K562 (cell line): ENCODE measurements at regions not wholly inside any gene's neighbourhood (a gene's known extent, or its start where the extent isn't known, plus 50 kb on each side); places are given as distances from the start of the nearest gene placed in this dataset.

Source experiments
- ATAC-seq: fragments of 200-7000 bp; cut with Tn5 transposase; 3 replicates; pipeline ENCODE4 v1.9.1; 2020; ENCODE audit warnings: moderate library complexity
- BruUV-seq: library from RNA; stranded (reverse); fragments of 400-500 nt; replicated peaks from 2 replicates; lab custom pipeline; 2021; lab: Mats Ljungman, UMichigan
- CTCF ChIA-PET: fragments of 300-600 bp; formaldehyde crosslinking; extraction: SDS; loops from one replicate; lab custom pipeline; 2021; ENCODE audit warnings: low intra/inter-chr PET ratio; lab: Yijun Ruan, JAX
- POLR2A ChIA-PET: fragments of 300-600, 350-650 bp; sonication (Branson Sonifier 250); formaldehyde crosslinking; extraction: SDS; loops from one replicate; lab custom pipeline; 2021; ENCODE audit warnings: antibody characterized with exemption, inconsistent platforms; lab: Yijun Ruan, JAX
- DNase-seq, 4 experiments: peaks; one replicate each; pipeline versions ENCODE4 v3.0.0 to v3.0.0-alpha.2; 2011 to 2018; ENCODE audit warnings: low spot score in 3 of 4, mixed read lengths in 3 of 4; ENCODE audit errors: extremely low read depth in 1 of 4
- FAIRE-seq: peaks from 2 replicates; lab custom pipeline; 2011; peaks lifted over from hg19 to GRCh38; lab: Jason Lieb, UNC
- H2AFZ ChIP-seq: 2 replicates; pipeline ENCODE4 v1.6.0; 2011; ENCODE audit warnings: low read depth, low read length, control low read depth, inconsistent platforms
- H3K27ac ChIP-seq: fragments of 200-600 bp; 3 replicates; pipeline ENCODE4 v1.8.0; 2011; ENCODE audit warnings: low read depth, mild to moderate bottlenecking, control low read depth, inconsistent platforms, low read length, moderate library complexity, mixed read lengths; ENCODE audit errors: extremely low read depth
- H3K27me3 ChIP-seq, 2 experiments: fragments of 300-600 bp in 1 of 2; 2 replicates in 1 of 2; 3 replicates in 1 of 2; pipeline versions ENCODE4 v1.6.0 to v1.8.0; 2011; ENCODE audit warnings: inconsistent platforms in 2 of 2, low read length in 2 of 2, mild to moderate bottlenecking in 1 of 2, mixed read lengths in 1 of 2, moderate library complexity in 1 of 2; ENCODE audit not compliant: control insufficient read depth in 2 of 2, insufficient read depth in 2 of 2
- H3K36me3 ChIP-seq: fragments of 300-600 bp; 3 replicates; pipeline ENCODE4 v1.8.0; 2011; ENCODE audit warnings: mild to moderate bottlenecking, low read length, inconsistent platforms; ENCODE audit not compliant: control insufficient read depth, insufficient read depth
- H3K4me1 ChIP-seq, 2 experiments: fragments of 200-600 bp in 1 of 2; replicated peaks in 1 of 2; 2 replicates in 1 of 2; 3 replicates in 1 of 2; pipeline versions ENCODE4 v1.5.1 to v1.8.0; 2011; ENCODE audit warnings: inconsistent platforms in 2 of 2, low read length in 2 of 2, mild to moderate bottlenecking in 1 of 2, mixed read lengths in 1 of 2, moderate library complexity in 1 of 2; ENCODE audit not compliant: control insufficient read depth in 2 of 2, insufficient read depth in 2 of 2
- H3K4me2 ChIP-seq: 2 replicates; pipeline ENCODE4 v1.6.1; 2011; ENCODE audit warnings: low read length, control low read depth, inconsistent platforms, mixed read lengths; ENCODE audit not compliant: insufficient read depth
- H3K4me3 ChIP-seq: fragments of 200-600 bp; sonication (generic), shearing (Covaris generic); 2 replicates; pipeline ENCODE4 v1.5.1; 2016; ENCODE audit warnings: control low read depth, inconsistent platforms
- H3K79me2 ChIP-seq: fragments of 200-600 bp; 3 replicates; pipeline ENCODE4 v1.8.0; 2011; ENCODE audit warnings: low read length, inconsistent platforms; ENCODE audit not compliant: control insufficient read depth, insufficient read depth
- H3K9ac ChIP-seq, 2 experiments: 2 replicates each; pipeline versions ENCODE4 v1.6.0 to v1.6.1; 2011; ENCODE audit warnings: low read depth in 2 of 2, low read length in 2 of 2, control low read depth in 1 of 2, inconsistent platforms in 1 of 2, mild to moderate bottlenecking in 1 of 2, mixed read lengths in 1 of 2; ENCODE audit not compliant: insufficient read depth in 1 of 2
- H3K9me1 ChIP-seq: one replicate; pipeline ENCODE4 v1.6.0; 2011; ENCODE audit warnings: inconsistent platforms, mild to moderate bottlenecking, low read length, moderate library complexity; ENCODE audit not compliant: control insufficient read depth, insufficient read depth
- H3K9me3 ChIP-seq: replicated peaks from 2 replicates; pipeline ENCODE4 v1.5.1; 2011; ENCODE audit warnings: low read depth, low read length, inconsistent platforms; ENCODE audit not compliant: control insufficient read depth, insufficient read depth
- H4K20me1 ChIP-seq: replicated peaks from 2 replicates; pipeline ENCODE4 v1.6.1; 2011; ENCODE audit warnings: low read length, inconsistent platforms, mixed read lengths; ENCODE audit not compliant: control insufficient read depth, insufficient read depth
- E2F3 ChIP-seq: fragments of 250-450 bp; sonication (Bioruptor Pico); IDR thresholded peaks from 2 replicates; pipeline ENCODE4 v1.4.0; 2020; ENCODE audit warnings: mild to moderate bottlenecking
- EP400 ChIP-seq: fragments of 450-650 bp; IDR thresholded peaks from 2 replicates; pipeline ENCODE4 v1.6.1; 2017; ENCODE audit warnings: antibody characterized with exemption, mild to moderate bottlenecking, moderate library complexity
- HCFC1 ChIP-seq: IDR thresholded peaks from 2 replicates; pipeline ENCODE4 v1.6.1; 2012; ENCODE audit warnings: low read depth, low read length, improper control_type of control experiment
- HNRNPLL ChIP-seq: fragments of 200-400 bp; formaldehyde crosslinking; IDR thresholded peaks from 2 replicates; pipeline ENCODE4 v1.6.1; 2017; ENCODE audit warnings: low read length, low read depth, mild to moderate bottlenecking; ENCODE audit not compliant: poor library complexity, severe bottlenecking
- KAT7 ChIP-seq: sonication (generic); formaldehyde crosslinking; IDR thresholded peaks from 2 replicates; pipeline ENCODE4 v1.8.0; 2022; ENCODE audit warnings: missing genetic modification reagents, mild to moderate bottlenecking, borderline replicate concordance
- NFYB ChIP-seq: IDR thresholded peaks from 2 replicates; pipeline ENCODE4 v1.6.1; 2011; ENCODE audit warnings: mild to moderate bottlenecking, moderate library complexity; ENCODE audit not compliant: insufficient read length; ENCODE audit errors: extremely low read depth
- NR4A1 ChIP-seq, 2 experiments: fragments of 250-450 bp in 1 of 2; fragments of 450-650 bp in 1 of 2; sonication (Bioruptor Pico) in 1 of 2; IDR thresholded peaks; 2 replicates each; pipeline versions ENCODE4 v1.4.0 to v1.6.1; 2016 to 2020; ENCODE audit warnings: mild to moderate bottlenecking in 2 of 2, missing compliant biosample characterization in 1 of 2, missing genetic modification characterization in 1 of 2, moderate library complexity in 1 of 2
- PHB2 ChIP-seq: fragments of 450-650 bp; IDR thresholded peaks from 2 replicates; pipeline ENCODE4 v1.6.1; 2017; ENCODE audit warnings: low read depth
- POLR2H ChIP-seq: IDR thresholded peaks from 2 replicates; pipeline ENCODE4 v1.6.1; 2016; ENCODE audit warnings: missing genetic modification characterization, low read depth, mild to moderate bottlenecking, control low read depth, missing compliant biosample characterization, moderate library complexity
- PTTG1 ChIP-seq: fragments of 450-650 bp; IDR thresholded peaks from 2 replicates; pipeline ENCODE4 v1.6.1; 2016; ENCODE audit warnings: low read depth, mild to moderate bottlenecking, missing genetic modification characterization, missing compliant biosample characterization
- SP1 ChIP-seq: sonication (generic); formaldehyde crosslinking; IDR thresholded peaks from 2 replicates; pipeline ENCODE4 v1.8.1; 2022; ENCODE audit warnings: mild to moderate bottlenecking, missing genetic modification reagents
- STAT5B ChIP-seq: fragments of 250-450 bp; sonication (Bioruptor Pico); IDR thresholded peaks from 2 replicates; pipeline ENCODE4 v1.8.0; 2021; ENCODE audit warnings: mild to moderate bottlenecking, inconsistent platforms
- TCF7L2 ChIP-seq: fragments of 150-350 bp; IDR thresholded peaks from 2 replicates; pipeline ENCODE4 v1.6.1; 2016; ENCODE audit warnings: low read depth, mild to moderate bottlenecking, low read length, moderate library complexity
- ZNF23 ChIP-seq: fragments of 250-450 bp; sonication (Bioruptor Pico); IDR thresholded peaks from 2 replicates; pipeline ENCODE4 v1.4.0; 2020; ENCODE audit warnings: mild to moderate bottlenecking
- ZNF444 ChIP-seq: fragments of 250-450 bp; sonication (Bioruptor Pico); IDR thresholded peaks from 2 replicates; pipeline ENCODE4 v1.4.0; 2020; ENCODE audit warnings: mild to moderate bottlenecking, moderate library complexity
- in situ Hi-C: fragments of 300-500 bp; cut with MboI; formaldehyde crosslinking; loops from 4 replicates; pipeline ENCODE4 v1.15.0; 2018; ENCODE audit warnings: inconsistent platforms, mixed read lengths
- intact Hi-C: fragments of 100-400 bp; cut with micrococcal nuclease; formaldehyde crosslinking; loops from 2 replicates; pipeline ENCODE4 v1.14.2; 2022
- TF ChIP-seq, protein P1 (sequence below): fragments of 450-650 bp; conservative IDR thresholded peaks from 2 replicates; pipeline ENCODE4 v1.6.1; 2016; ENCODE audit warnings: missing genetic modification characterization, low read depth, mild to moderate bottlenecking, control low read depth, missing compliant biosample characterization

DNA sequence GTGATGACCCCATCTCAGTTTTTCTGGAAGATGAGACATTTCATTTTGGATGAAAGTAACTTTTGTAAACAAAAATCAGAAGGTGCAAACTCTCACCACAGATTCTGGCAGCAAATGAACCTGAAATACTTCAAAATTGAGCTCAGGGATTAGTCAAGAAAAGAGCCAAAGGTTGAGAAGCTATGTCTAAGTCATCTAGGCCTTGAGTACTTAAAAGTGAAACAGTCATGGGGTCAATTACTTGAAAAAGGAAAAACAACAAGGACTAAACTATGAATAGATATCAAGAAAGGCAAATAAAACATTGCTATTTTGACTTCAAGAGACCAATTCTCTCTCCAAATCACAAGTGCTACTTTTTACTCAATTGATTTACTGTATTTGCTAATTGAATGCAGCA is 285.1 kb downstream of the RBM43 start (continued):
- TF ChIP-seq EP400, result no peak
- TF ChIP-seq ZNF23 (CRISPR knock-in tag), result no peak
- TF ChIP-seq NFYB, result no peak
- TF ChIP-seq PHB2, result no peak
- no peak for TF ChIP-seq ZNF444 (CRISPR knock-in tag)
- TF ChIP-seq KAT7 (CRISPR knock-in tag), result no peak
- no peak for TF ChIP-seq SP1 (CRISPR knock-in tag)

DNA sequence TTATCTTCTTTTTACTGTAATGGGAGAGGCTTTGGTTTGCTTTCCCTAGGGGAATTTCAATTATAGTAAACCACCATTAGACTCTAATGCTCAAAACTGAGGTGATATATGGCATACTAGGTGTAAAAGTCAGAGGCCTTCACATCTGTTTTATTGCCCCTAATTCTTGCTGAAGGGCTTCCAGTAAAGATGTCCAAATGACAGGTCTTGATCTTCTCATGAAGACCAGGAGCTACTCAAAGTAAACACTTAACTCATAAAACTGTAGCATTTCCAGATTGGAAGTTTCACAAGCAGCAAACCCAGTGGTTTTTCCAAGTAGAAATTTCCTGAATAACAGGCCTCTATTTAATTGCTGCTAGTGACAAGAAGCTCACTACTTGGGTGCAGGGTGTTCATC is 286.8 kb downstream of the RBM43 start:
- CTCF ChIA-PET, result no interaction called here
- no TSS peak for BruUV-seq
- Histone ChIP-seq H3K4me1 (no peaks in the 10 kb centered on the region), H2AFZ (no peak overlapping the region), H4K20me1 (no peaks in the 10 kb centered on the region), H3K4me3 (no peak overlapping the region), H3K27me3 (no peaks in the 10 kb centered on the region), H3K9me3 (no peaks in the 10 kb centered on the region; the same call in 1 of the 2 replicates)
- in situ Hi-C loops, result no loop called here
- FAIRE-seq (no peak), DNase-seq (no peak)
- no peak for TF ChIP-seq HCFC1
- TF ChIP-seq, protein P1, sequence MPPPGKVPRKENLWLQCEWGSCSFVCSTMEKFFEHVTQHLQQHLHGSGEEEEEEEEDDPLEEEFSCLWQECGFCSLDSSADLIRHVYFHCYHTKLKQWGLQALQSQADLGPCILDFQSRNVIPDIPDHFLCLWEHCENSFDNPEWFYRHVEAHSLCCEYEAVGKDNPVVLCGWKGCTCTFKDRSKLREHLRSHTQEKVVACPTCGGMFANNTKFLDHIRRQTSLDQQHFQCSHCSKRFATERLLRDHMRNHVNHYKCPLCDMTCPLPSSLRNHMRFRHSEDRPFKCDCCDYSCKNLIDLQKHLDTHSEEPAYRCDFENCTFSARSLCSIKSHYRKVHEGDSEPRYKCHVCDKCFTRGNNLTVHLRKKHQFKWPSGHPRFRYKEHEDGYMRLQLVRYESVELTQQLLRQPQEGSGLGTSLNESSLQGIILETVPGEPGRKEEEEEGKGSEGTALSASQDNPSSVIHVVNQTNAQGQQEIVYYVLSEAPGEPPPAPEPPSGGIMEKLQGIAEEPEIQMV (tag), result no peak
- no peak for TF ChIP-seq PTTG1
- TF ChIP-seq E2F3 (CRISPR knock-in tag), result no peak
- TF ChIP-seq TCF7L2, result no peak
- no peak for TF ChIP-seq NR4A1 (CRISPR knock-in tag; IDR thresholded peaks at IDR 0.05)
- no peak for TF ChIP-seq NR4A1 (tag; IDR thresholded peaks at IDR 0.05)
- no peak for TF ChIP-seq HNRNPLL
- TF ChIP-seq POLR2H (tag), result no peak
- no peak for TF ChIP-seq STAT5B
- TF ChIP-seq, all 486 proteins: peak for 0
- intact Hi-C loops, result no loop called here
- no peak overlapping the region for H3K27ac ChIP-seq
- no peak for ATAC-seq
- H3K9me1 ChIP-seq, result no peaks in the 10 kb centered on the region
- H3K9ac ChIP-seq, result no peak overlapping the region
- H3K4me2 ChIP-seq, result no peak overlapping the region
- H3K36me3 ChIP-seq, result no peaks in the 10 kb centered on the region
- POLR2A ChIA-PET, result no interaction called here
- no peaks in the 10 kb centered on the region for H3K79me2 ChIP-seq
